H54 (cell line): ENCODE measurements at regions not wholly inside any gene's neighbourhood (a gene's known extent, or its start where the extent isn't known, plus 50 kb on each side); places are given as distances from the start of the nearest gene placed in this dataset.

Experiments used
- DNase-seq: peaks from one replicate; pipeline ENCODE4 v3.0.0; 2011; ENCODE audit warnings: low spot score, mixed read lengths; ENCODE audit not compliant: insufficient read length
- FAIRE-seq: peaks from 3 replicates; lab custom pipeline; 2011; peaks lifted over from hg19 to GRCh38; lab: Jason Lieb, UNC
- POLR2A ChIP-seq: IDR thresholded peaks from 2 replicates; pipeline ENCODE4 v1.6.1; 2011; ENCODE audit warnings: low read depth, mild to moderate bottlenecking, low read length

DNA sequence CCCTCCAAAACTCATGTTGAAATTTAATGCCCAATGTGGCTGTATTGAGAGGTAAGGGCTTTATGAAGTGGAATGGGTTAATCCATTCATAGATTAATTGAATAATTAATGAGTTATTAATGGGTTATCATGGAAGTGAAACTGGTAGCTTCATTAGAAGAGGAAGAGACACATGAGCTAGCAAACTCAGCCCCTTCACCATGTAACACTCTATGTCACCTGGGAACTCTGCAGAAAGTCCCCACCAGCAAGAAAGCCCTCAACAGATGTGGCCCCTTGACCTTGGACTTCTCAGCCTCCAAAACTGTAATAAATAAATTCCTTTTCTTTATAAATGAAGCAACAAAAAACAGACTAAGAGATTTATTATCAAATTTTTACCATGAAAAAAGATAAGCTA lies 223.5 kb downstream of the KLF12 start:
- no peak for FAIRE-seq
- no peak for TF ChIP-seq POLR2A
- no peak for DNase-seq

DNA sequence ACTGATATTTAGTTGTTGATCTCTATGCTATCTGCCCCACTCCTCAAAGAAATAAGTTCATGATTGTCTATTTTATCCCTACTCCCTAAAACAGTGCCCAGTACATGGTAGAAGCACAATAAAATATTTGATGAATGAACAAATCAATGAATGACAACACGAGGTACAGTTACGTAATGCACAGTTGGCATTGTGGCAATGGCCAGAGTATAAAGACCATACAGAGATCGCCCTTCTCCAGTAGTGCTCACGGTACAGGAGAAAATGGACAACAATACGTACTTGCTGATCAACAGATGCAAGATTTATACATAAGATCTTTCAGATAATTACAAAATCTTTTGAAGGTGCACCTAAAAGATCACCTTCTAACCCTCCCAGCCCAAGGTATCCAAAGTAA lies 225.4 kb downstream of the KLF12 start:
- no peak for DNase-seq
- no peak for TF ChIP-seq POLR2A
- FAIRE-seq, result no peak

DNA sequence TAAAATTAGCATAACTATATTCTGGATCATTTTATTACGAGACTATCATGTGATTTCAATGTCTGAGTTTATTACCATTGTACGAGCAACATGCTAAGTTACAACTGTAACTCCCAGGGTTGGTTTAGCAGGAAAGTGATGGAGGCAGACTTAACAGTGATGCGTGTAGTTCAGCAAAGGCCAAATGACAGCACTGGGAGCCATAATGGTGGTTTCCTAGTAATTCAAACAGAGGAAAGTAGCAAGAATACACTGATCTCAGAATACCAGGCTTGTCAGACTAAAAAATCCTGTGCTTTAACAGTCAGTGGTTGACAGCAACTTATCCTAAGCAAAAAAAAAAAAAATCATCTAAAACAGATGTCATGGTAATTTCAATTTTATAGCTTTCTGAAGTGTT lies 229.6 kb downstream of the KLF12 start:
- FAIRE-seq (no peak), DNase-seq (no peak)
- TF ChIP-seq POLR2A, result no peak

DNA sequence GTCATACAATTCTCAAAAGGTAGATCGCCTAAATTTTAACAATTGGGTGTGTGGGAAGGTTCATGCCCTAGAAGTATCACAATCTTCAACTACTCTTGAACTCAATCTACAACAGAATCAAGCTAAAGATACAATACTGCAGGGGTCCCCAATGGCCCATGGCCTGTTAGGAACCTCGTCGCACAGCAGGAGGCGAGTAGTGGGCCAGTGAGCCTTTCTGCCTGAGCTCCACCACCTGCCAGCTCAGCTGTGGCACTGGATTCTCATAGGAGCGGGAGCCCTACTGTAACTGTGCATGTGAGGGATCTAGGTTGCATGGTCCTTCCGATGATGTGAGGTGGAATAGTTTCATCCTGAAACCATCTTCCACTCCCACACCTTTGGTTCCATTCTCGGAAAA lies 230.6 kb downstream of the KLF12 start:
- TF ChIP-seq POLR2A, result no peak
- DNase-seq (no peak), FAIRE-seq (no peak)

DNA sequence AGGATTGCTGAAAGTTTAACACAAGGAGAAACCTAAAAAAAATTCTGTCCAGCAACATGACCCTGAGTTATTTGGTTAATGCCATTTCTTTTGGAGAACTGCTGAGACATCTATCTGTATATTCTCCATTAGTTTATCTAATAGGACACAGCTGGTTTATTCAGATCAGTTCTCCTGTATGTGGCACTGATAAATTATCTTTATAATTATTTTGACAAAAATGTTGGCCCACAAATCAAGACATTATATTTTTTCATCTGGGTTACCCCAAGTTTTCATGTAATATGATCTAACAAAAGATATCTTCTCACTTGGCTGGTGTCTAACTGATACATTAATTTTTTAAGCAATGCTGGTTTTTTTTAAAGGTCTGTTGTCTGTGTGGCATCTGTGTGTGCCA lies 231.4 kb downstream of the KLF12 start:
- TF ChIP-seq POLR2A, result no peak
- FAIRE-seq (no peak), DNase-seq (no peak)

DNA sequence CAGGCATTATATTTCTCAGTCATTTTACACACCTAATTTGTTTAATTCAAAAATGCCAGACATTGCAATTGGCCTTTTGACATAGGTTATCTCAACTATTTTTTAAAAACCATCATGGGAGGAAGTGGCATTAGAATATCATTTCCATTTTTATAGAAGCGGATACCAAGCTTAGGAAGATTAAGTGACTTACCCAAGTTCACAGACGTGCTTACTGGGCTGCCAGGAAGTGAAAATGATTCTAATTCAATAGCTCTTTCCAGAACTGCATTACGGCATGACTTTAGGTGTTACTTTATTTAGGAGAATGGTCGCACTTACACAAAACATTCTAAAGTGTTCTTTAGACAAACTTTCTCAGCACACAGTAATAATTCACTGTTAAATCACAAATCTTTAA lies 231.9 kb downstream of the KLF12 start:
- TF ChIP-seq POLR2A, result no peak
- FAIRE-seq, result no peak
- DNase-seq, result no peak

DNA sequence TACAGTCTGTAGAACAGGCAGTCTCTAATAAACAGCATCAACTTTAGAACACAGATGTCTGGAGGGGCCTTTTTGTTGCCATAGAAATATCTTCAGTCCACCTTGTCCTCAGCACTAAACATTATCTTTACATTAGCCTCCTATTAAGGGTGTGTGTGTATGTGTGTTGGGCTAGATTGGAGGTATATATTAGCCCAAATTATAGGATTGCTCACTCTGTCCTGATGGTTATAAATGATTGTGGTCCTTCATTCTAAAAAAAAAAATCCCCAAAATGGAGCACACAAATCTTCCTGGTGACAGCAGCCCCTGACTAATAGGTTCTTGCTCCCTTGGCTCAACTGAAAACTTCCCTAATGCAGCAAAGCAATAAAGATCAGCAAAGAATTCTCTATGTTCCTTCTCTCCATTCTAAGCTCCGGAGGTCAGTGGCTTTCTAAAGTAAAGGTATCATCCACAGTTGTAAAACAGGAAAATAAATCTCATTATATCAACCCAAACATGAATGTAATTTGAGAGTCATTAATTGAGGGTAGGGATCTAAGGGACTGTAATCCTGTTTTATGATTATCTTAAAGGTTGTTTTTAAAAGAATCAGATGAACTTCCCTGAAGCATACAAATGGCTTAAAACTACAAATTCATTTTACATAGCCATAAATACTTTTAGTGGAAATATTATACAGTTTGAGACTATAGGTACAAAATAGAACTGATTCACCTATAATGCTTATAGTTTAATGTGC lies 232.7 kb downstream of the KLF12 start:
- no peak for TF ChIP-seq POLR2A

DNA sequence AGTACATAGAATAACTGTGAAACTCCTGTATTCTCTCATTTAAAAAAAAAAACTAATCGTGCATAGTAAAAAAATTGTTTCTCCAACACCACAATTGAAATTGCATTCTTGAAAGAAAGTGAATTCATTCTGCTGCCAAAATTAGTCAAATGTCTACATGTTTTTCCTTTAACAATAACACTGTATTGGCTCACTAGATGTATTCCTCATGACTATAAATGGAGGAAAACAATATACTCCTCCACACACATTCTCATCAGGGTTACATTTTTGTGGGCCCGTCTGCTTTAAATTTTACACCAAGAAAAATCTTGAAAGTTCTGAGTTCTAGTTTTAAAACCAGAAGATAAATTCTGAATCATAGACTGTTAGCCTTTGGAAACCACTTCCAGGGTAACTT lies 233.6 kb downstream of the KLF12 start:
- no peak for DNase-seq
- no peak for TF ChIP-seq POLR2A
- no peak for FAIRE-seq

More for the DNA sequence above, 232.7 kb downstream of the KLF12 start:
- DNase-seq (no peak), FAIRE-seq (no peak)

DNA sequence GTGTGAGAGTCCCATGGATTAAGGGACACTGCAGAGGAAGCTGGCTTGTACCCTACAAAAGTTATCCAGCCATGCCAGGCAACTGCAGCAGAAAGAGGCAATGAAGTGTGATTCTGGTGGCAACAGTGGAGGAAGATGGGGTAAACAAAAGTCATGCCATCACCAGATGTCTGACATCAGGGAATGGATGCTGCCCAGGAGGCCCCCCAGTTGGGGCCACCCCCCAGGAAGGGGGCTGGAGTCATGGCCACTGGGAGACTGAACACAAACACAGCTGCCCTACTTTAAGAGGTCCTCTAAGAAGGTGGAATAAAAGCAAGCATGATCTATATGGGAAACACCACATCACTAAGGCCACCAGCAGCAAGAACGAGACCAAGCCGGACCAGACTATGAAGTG lies 235.3 kb downstream of the KLF12 start:
- DNase-seq, result no peak
- no peak for FAIRE-seq

DNA sequence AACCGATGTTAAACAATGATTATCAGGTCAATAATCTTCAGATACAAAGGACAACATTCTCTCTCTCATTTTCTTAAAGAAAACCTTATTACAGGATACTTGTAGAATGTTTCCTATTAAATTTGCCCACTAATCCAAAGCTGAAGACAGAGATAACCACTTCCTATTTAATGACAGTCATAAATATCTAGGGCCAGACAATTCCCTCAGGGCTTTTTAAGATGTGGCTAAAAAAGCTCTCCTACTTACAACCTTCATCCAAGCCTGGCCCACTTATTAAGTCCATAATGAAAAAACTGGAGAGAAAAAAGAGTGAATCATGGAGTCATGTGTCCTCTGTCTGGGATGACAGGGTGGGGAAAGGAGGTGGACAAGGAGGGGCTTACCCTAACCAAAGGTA lies 235.9 kb downstream of the KLF12 start:
- TF ChIP-seq POLR2A, result no peak
- no peak for DNase-seq
- no peak for FAIRE-seq

More for the DNA sequence above, 235.3 kb downstream of the KLF12 start:
- no peak for TF ChIP-seq POLR2A

DNA sequence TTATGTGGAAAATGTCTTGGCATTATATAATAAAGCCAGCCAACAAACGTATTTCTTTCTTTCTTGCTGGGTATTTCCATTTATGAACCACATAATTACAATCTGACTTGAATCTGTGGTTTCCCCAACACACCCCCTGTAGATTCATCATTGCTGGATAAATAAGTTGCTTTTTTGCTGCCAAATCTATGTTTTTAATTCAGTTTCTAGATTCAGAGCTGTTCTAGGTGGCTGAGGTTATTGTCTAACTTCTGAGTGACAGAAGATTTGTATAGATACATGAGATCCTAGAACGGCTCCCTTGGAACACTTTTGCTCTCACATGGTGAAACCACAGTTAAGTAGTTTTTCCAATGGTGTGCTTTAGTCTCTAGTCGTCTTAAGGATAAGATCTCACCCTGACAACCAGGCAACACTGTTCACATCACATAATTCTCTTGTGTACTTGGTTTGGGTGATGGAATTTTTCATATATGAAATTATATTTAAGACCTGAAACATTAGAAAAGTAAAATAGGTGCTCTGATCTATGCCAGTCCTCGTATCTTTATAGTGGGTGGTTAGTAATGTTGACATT lies 239.1 kb downstream of the KLF12 start:
- no peak for DNase-seq
- no peak for TF ChIP-seq POLR2A
- no peak for FAIRE-seq

DNA sequence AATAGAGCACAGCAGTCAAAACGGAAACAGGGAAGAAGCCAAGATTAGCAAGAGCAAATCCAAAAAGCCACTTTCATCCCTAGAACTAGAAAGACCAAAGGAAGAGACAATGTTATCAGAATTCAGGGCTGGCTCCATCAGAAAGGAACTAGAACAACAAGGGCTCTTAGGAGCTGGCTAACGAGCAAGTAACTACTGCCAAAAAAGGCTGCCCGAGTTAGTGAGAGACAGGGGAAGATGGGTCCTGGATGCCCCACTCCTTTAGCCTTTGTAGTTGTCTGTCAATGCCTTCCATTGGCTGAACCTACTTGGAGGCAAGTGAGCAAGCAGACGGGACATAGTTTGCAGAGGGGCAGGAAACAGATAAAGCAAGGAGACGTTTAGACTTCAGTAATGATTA lies 240.4 kb downstream of the KLF12 start:
- no peak for TF ChIP-seq POLR2A
- no peak for DNase-seq
- no peak for FAIRE-seq

DNA sequence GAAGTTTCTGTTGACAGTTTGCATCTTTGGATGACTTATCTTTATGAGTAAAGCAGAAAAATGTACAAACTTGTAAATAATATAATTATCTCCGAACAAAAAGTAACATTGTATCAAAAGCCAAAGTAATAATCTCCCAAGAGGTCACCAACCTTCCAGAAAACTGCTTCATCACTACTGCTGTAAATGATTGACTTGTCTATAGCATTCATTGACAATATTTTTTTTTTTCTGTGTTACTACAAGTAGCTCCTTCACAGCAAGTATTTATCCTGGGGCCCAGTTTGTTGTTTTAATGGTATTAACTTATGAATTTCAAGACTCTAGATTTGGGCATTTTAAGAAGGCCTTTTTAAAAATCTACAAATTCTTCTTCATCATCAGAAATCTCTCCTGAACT lies 242.4 kb downstream of the KLF12 start:
- no peak for TF ChIP-seq POLR2A
- DNase-seq, result no peak
- no peak for FAIRE-seq

DNA sequence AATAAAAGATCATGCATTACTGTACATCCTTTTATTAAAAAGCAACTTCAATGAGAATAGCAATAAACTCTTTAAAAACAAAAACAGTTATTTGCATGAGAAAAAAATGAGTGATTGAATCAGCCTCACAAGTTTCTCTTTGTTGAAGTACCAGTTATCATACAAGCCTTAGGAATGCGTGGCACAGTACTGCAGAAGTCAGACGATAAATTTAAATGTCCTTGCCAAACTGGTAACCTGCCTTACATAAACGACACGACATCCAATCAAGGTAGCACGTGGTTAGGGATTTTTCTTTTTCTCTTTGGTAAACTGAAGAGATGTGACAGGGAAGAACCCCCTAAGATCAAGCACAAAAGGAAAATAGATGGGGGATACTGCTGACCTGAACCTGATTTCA lies 251.0 kb downstream of the KLF12 start:
- no peak for DNase-seq
- FAIRE-seq, result no peak
- no peak for TF ChIP-seq POLR2A

DNA sequence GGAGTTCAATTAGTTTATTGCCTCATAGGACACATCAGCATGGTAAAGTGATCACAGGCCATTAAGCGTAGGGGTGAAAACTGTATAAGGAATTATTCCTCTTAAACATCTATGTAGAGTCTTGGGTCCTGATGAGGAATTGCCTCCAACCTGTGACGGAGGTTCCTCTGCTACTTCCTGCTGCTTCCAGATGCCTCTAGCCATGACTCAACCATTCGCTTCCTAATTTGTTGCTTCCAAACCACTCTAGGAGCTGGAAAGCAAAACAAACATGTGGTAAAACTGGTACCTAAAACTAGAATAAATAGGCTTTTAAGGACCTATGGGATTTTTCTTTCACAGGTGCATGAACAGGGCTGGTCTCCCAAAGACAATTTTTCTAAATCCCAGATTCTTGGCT lies 253.8 kb downstream of the KLF12 start:
- TF ChIP-seq POLR2A, result no peak
- peak; percentile 78 for FAIRE-seq
- DNase-seq, result no peak
